KMS-11 (cell line): ENCODE measurements at regions not wholly inside any gene's neighbourhood (a gene's known extent, or its start where the extent isn't known, plus 50 kb on each side); places are given as distances from the start of the nearest gene placed in this dataset.

Experiments
- H2AFZ ChIP-seq: fragments of 200-600 bp; sonication (generic); 2 replicates; pipeline ENCODE4 v1.6.1; 2016; ENCODE audit warnings: antibody characterized with exemption, mixed run types, low read depth
- H3K27ac ChIP-seq: fragments of 200-600 bp; sonication (generic); 2 replicates; pipeline ENCODE4 v1.6.1; 2016; ENCODE audit warnings: mild to moderate bottlenecking, mixed run types
- H3K27me3 ChIP-seq: fragments of 200-600 bp; sonication (generic); 2 replicates; pipeline ENCODE4 v1.6.1; 2017; ENCODE audit warnings: mild to moderate bottlenecking, low read depth, mixed run types, moderate library complexity; ENCODE audit not compliant: insufficient read depth
- H3K36me3 ChIP-seq: fragments of 200-600 bp; sonication (generic); 2 replicates; pipeline ENCODE4 v1.6.1; 2017; ENCODE audit warnings: mild to moderate bottlenecking, mixed run types; ENCODE audit not compliant: insufficient read depth
- H3K4me1 ChIP-seq: fragments of 200-600 bp; sonication (generic); 2 replicates; pipeline ENCODE4 v1.6.1; 2016; ENCODE audit warnings: mild to moderate bottlenecking, low read depth, mixed run types; ENCODE audit not compliant: poor library complexity, severe bottlenecking
- H3K4me2 ChIP-seq: fragments of 200-600 bp; sonication (generic); 2 replicates; pipeline ENCODE4 v1.7.0; 2016; ENCODE audit warnings: mild to moderate bottlenecking, mixed run types
- H3K4me3 ChIP-seq: fragments of 200-600 bp; sonication (generic); IDR thresholded peaks from 2 replicates; pipeline ENCODE4 v1.6.1; 2017; ENCODE audit warnings: low read depth, low read length, mixed read lengths; ENCODE audit not compliant: insufficient read depth
- H3K79me2 ChIP-seq: fragments of 200-600 bp; sonication (generic); 2 replicates; pipeline ENCODE4 v1.6.1; 2016; ENCODE audit warnings: low read depth, mixed run types; ENCODE audit not compliant: insufficient read depth
- H3K9ac ChIP-seq: fragments of 200-600 bp; sonication (generic); 2 replicates; pipeline ENCODE4 v1.6.1; 2016; ENCODE audit warnings: mild to moderate bottlenecking, mixed run types
- H4K20me1 ChIP-seq: fragments of 200-600 bp; sonication (generic); 2 replicates; pipeline ENCODE4 v1.6.1; 2016; ENCODE audit warnings: mild to moderate bottlenecking, mixed run types; ENCODE audit not compliant: insufficient read depth
- CTCF ChIP-seq: fragments of 200-600 bp; sonication (generic); conservative IDR thresholded peaks from 2 replicates; pipeline ENCODE4 v1.6.1; 2017; ENCODE audit warnings: low read depth, mild to moderate bottlenecking, antibody characterized with exemption, low read length, moderate library complexity, mixed read lengths

DNA sequence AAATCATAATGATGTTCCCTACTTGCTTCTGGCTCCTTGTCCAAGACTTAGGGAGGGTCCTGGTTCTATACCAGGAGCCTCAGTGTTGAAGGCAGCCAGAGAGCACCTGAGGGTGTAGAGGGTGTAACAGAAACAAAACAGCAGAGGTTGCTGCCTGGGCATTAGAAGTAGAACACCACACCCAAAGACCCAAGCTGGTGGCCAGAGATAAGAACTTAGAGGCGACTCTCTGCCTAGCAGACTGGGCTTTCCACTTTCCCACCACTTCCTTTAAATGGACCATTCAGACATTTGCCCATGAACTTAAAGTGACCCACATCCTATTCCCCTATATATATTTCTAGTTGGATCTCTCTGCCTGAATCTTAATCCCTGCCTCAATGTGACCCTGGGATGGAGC is 189.8 kb downstream of the KLF13 start:
- Histone ChIP-seq H3K79me2 (no peaks in the 10 kb centered on the region), H3K4me2 (no peak overlapping the region), H2AFZ (no peak overlapping the region), H3K9ac (no peak overlapping the region), H3K4me1 (peaks cover 8% of the 10 kb centered on the region), H3K36me3 (no peaks in the 10 kb centered on the region), H4K20me1 (no peaks in the 10 kb centered on the region), H3K27ac (no peak overlapping the region), H3K27me3 (no peaks in the 10 kb centered on the region), H3K4me3 (no peak overlapping the region)
- TF ChIP-seq CTCF = no peak

- H2AFZ ChIP-seq = no peak overlapping the region
- TF ChIP-seq CTCF = no peak
- H4K20me1 ChIP-seq = no peaks in the 10 kb centered on the region
- no peaks in the 10 kb centered on the region for H3K79me2 ChIP-seq
- H3K27ac ChIP-seq = no peak overlapping the region
- no peaks in the 10 kb centered on the region for H3K27me3 ChIP-seq
- H3K4me3 ChIP-seq = no peak overlapping the region
- H3K9ac ChIP-seq = no peak overlapping the region
- H3K36me3 ChIP-seq = no peaks in the 10 kb centered on the region
- H3K4me2 ChIP-seq = no peak overlapping the region
- peaks cover 6% of the 10 kb centered on the region for H3K4me1 ChIP-seq
Observed at GRCh38 chr15:31516874-31517273, 190.2 kb downstream of the KLF13 start.

DNA sequence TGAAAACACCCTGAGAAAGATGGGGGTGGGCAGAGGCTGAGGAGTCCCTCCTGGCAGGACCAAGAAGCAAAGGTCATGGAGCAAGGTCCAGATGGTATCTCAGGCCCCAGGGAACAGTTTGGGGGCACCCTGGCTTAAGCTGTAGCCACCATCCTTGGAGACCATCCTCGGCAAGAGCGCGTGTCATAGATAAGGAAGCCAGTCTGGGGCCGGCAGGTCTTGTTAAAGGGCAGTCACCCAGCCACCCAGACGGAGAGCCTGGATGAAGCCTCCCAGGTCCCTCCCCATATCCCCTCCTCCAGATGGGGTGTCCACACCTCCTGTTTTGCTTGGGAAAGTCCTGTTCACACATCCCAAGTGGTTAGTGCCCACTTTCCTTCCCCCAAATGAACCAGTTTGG is 191.1 kb downstream of the KLF13 start:
- Histone ChIP-seq H3K79me2 (no peaks in the 10 kb centered on the region), H3K4me1 (no peaks in the 10 kb centered on the region), H3K27ac (no peak overlapping the region), H3K9ac (no peak overlapping the region), H2AFZ (no peak overlapping the region), H4K20me1 (no peaks in the 10 kb centered on the region), H3K36me3 (no peaks in the 10 kb centered on the region), H3K27me3 (no peaks in the 10 kb centered on the region), H3K4me3 (no peak overlapping the region), H3K4me2 (no peak overlapping the region)
- TF ChIP-seq CTCF = no peak

GRCh38 chr15:31522028-31522427 is 195.4 kb downstream of the KLF13 start:
- no peak overlapping the region for H3K4me3 ChIP-seq
- no peak overlapping the region for H2AFZ ChIP-seq
- no peak for TF ChIP-seq CTCF

More at GRCh38 chr15:31522028-31522427, 195.4 kb downstream of the KLF13 start:
- no peak overlapping the region for H3K27ac ChIP-seq
- no peaks in the 10 kb centered on the region for H3K79me2 ChIP-seq
- no peaks in the 10 kb centered on the region for H4K20me1 ChIP-seq
- H3K9ac ChIP-seq = no peak overlapping the region
- no peaks in the 10 kb centered on the region for H3K36me3 ChIP-seq
- no peaks in the 10 kb centered on the region for H3K4me1 ChIP-seq
- no peaks in the 10 kb centered on the region for H3K27me3 ChIP-seq
- H3K4me2 ChIP-seq = no peak overlapping the region
